Stomach (tissue), 8 donors: ENCODE measurements at regions not wholly inside any gene's neighbourhood (a gene's known extent, or its start where the extent isn't known, plus 50 kb on each side); places are given as distances from the start of the nearest gene placed in this dataset.

Source experiments
- DNase-seq, 2 donors: peaks; one replicate each; pipeline versions ENCODE4 v3.0.0 to v3.0.0-alpha.2; 2013 to 2019
- H3K27ac ChIP-seq, 5 donors: fragments of 200-600 bp in 4 of 5; sonication (generic) in 4 of 5; one replicate each; pipeline ENCODE4 v1.5.1; 2013 to 2019; ENCODE audit warnings: mild to moderate bottlenecking in 1 of 5, moderate library complexity in 1 of 5
- H3K27me3 ChIP-seq, 3 donors: fragments of 200-600 bp; sonication (generic); one replicate each; pipeline ENCODE4 v1.5.1; 2017 to 2019; ENCODE audit warnings: mixed run types in 1 of 3
- H3K36me3 ChIP-seq, 4 donors: fragments of 200-600 bp; sonication (generic); 1 replicate in 3 of 4; 2 replicates in 1 of 4; pipeline ENCODE4 v1.5.1; 2016 to 2019
- H3K4me1 ChIP-seq, 4 donors: fragments of 200-600 bp; sonication (generic); one replicate each; pipeline ENCODE4 v1.5.1; 2016 to 2019
- H3K4me3 ChIP-seq, 4 donors: fragments of 200-600 bp; sonication (generic) in 3 of 4; one replicate each; pipeline ENCODE4 v1.5.1; 2016 to 2019; ENCODE audit warnings: mild to moderate bottlenecking in 1 of 4
- H3K9me3 ChIP-seq, 4 donors: fragments of 200-600 bp; sonication (generic); one replicate each; pipeline ENCODE4 v1.5.1; 2016 to 2019
- CTCF ChIP-seq, 7 experiments: fragments of 450-650 bp in 4 of 7; fragments of 200-600 bp in 3 of 7; sonication (generic) in 3 of 7; IDR thresholded peaks; one replicate each; pipeline ENCODE4 v1.5.1; 2016 to 2019; ENCODE audit warnings: antibody characterized with exemption in 7 of 7, control low read depth in 2 of 7, mild to moderate bottlenecking in 1 of 7
- EP300 ChIP-seq: sonication (generic); formaldehyde crosslinking; IDR thresholded peaks from one replicate; pipeline ENCODE4 v1.6.1; 2017; ENCODE audit warnings: antibody characterized with exemption
- POLR2A ChIP-seq, 4 donors: fragments of 450-650 bp; IDR thresholded peaks; one replicate each; pipeline ENCODE4 v1.6.1; 2016; ENCODE audit warnings: antibody characterized with exemption in 4 of 4, control low read depth in 2 of 4, mild to moderate bottlenecking in 1 of 4, moderate library complexity in 1 of 4
- POLR2AphosphoS5 ChIP-seq, 3 donors: sonication (generic); formaldehyde crosslinking; IDR thresholded peaks; one replicate each; pipeline ENCODE4 v1.6.1; 2016; ENCODE audit warnings: antibody characterized with exemption in 3 of 3
- WGBS, 5 donors: extraction: QIAGEN DNeasy Blood & Tissue Kit in 3 of 5; methylation state at CpG; one replicate each; pipeline versions ENCODE4 v1.1.5 to v1.1.7; 2013 to 2018; 5-methylcytosine and 5-hydroxymethylcytosine counted together
- intact Hi-C: fragments of 100-400 bp; cut with DNase I; formaldehyde crosslinking; loops from one replicate; pipeline ENCODE4 v1.15.1; 2023; ENCODE audit warnings: low total_unique reads
- donor health status: healthy with polysubstance abuse.
- donor health status: Bipolar disorder and iron deficiency.
- donor health status: healthy.

GRCh38 chr6:48826152-48826515, 636.9 kb downstream of the MMUT start:
- WGBS, 5 donors = 42 to 59% (median 51%) methylated on average over 2 of the region's 2 CpGs
- no peaks in the 10 kb centered on the region for H3K9me3 ChIP-seq
- intact Hi-C loops = no loop called here
- no peak for DNase-seq
- H3K36me3 ChIP-seq = no peaks in the 10 kb centered on the region
- no peaks in the 10 kb centered on the region for H3K27me3 ChIP-seq
- TF ChIP-seq EP300 = no peak
- TF ChIP-seq POLR2AphosphoS5 (IDR thresholded peaks at IDR 0.05) = no peak
- no peak for TF ChIP-seq POLR2A (IDR thresholded peaks at IDR 0.05)
- no peak for TF ChIP-seq CTCF (IDR thresholded peaks at IDR 0.05)
- no peaks in the 10 kb centered on the region for H3K4me1 ChIP-seq
- no peak overlapping the region for H3K27ac ChIP-seq
- no peak overlapping the region for H3K4me3 ChIP-seq

DNA sequence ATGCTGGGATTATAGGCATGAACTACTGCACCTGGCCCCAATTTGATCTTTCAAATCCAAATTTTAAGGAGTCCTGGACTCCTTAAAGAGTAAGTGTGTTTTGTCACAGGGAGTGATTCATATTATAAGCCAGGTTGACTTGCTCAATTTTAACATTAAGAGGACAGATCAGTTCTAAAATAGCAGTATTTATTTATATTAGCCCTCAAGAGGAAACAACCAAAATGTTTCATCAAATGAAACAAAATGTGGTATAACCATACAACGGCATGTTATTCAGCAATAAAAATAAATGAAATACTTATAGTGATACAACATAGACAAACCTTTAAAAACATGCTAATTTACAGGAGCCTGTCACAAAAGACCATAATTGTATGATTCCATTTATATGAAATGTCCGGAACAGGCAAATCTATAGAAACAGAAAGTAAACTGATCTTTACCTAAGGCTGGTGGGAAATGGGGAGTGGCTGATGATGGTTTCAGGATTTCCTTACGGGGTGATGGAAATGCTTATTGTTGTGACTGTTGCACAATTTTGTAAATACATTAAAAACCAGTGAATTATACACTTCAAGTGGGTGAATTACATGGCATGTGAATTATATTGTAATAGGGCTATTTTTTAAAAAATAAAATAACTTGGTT, 637.4 kb downstream of the MMUT start:
- no peaks in the 10 kb centered on the region for H3K4me1 ChIP-seq
- no peak overlapping the region for H3K4me3 ChIP-seq
- WGBS, 5 donors = 65 to 87% (median 73%) methylated on average over 3 of the region's 3 CpGs
- intact Hi-C loops = no loop called here
- H3K27me3 ChIP-seq = no peaks in the 10 kb centered on the region
- no peaks in the 10 kb centered on the region for H3K9me3 ChIP-seq
- no peaks in the 10 kb centered on the region for H3K36me3 ChIP-seq
- TF ChIP-seq EP300 = no peak
- TF ChIP-seq POLR2A (IDR thresholded peaks at IDR 0.05) = no peak
- TF ChIP-seq CTCF (IDR thresholded peaks at IDR 0.05) = no peak
- TF ChIP-seq POLR2AphosphoS5 (IDR thresholded peaks at IDR 0.05) = no peak
- no peak overlapping the region for H3K27ac ChIP-seq
- DNase-seq = no peak

- TF ChIP-seq POLR2AphosphoS5 (IDR thresholded peaks at IDR 0.05) (no peak), POLR2A (IDR thresholded peaks at IDR 0.05) (no peak), CTCF (IDR thresholded peaks at IDR 0.05) (no peak), EP300 (no peak)
- Histone ChIP-seq H3K36me3 (no peaks in the 10 kb centered on the region), H3K9me3 (no peaks in the 10 kb centered on the region), H3K27ac (no peak overlapping the region), H3K27me3 (no peaks in the 10 kb centered on the region), H3K4me3 (no peak overlapping the region), H3K4me1 (no peaks in the 10 kb centered on the region)
- no peak for DNase-seq
- intact Hi-C loops = no loop called here
Measured at GRCh38 chr6:48818052-48818412, 645.0 kb downstream of the MMUT start.

GRCh38 chr6:48817333-48818051, 645.6 kb downstream of the MMUT start:
- no peaks in the 10 kb centered on the region for H3K9me3 ChIP-seq
- no peak for TF ChIP-seq EP300
- no peak for TF ChIP-seq POLR2AphosphoS5 (IDR thresholded peaks at IDR 0.05)
- TF ChIP-seq POLR2A (IDR thresholded peaks at IDR 0.05) = no peak
- TF ChIP-seq CTCF (IDR thresholded peaks at IDR 0.05) = no peak
- H3K4me1 ChIP-seq = no peaks in the 10 kb centered on the region
- intact Hi-C loops = no loop called here
- no peaks in the 10 kb centered on the region for H3K36me3 ChIP-seq
- no peaks in the 10 kb centered on the region for H3K27me3 ChIP-seq
- no peak overlapping the region for H3K4me3 ChIP-seq
- peak in 1 of 2 donors; percentile 6 for DNase-seq
- WGBS, 5 donors = 46 to 62% (median 57%) methylated on average over 4 of the region's 4 CpGs
- H3K27ac ChIP-seq = no peak overlapping the region
